Esophagus squamous epithelium (tissue), 5 donors: ENCODE measurements at regions not wholly inside any gene's neighbourhood (a gene's known extent, or its start where the extent isn't known, plus 50 kb on each side); places are given as distances from the start of the nearest gene placed in this dataset.

Experiments used
- DNase-seq: peaks from one replicate; lab custom pipeline; 2025; lab: John Stamatoyannopoulos, UW
- H3K27ac ChIP-seq, 4 donors: fragments of 200-600 bp; sonication (generic); one replicate each; pipeline ENCODE4 v1.5.1; 2016 to 2019; ENCODE audit warnings: mild to moderate bottlenecking in 1 of 4
- H3K27me3 ChIP-seq, 4 donors: fragments of 200-600 bp; sonication (generic); 1 replicate in 3 of 4; 2 replicates in 1 of 4; pipeline versions ENCODE4 v1.5.1 to v1.6.0; 2017 to 2021; ENCODE audit warnings: antibody characterized with exemption in 1 of 4
- H3K36me3 ChIP-seq, 3 donors: fragments of 200-600 bp; sonication (generic); one replicate each; pipeline ENCODE4 v1.5.1; 2016 to 2019
- H3K4me1 ChIP-seq, 3 donors: fragments of 200-600 bp; sonication (generic); one replicate each; pipeline ENCODE4 v1.5.1; 2017 to 2019
- H3K4me3 ChIP-seq, 4 donors: fragments of 200-600 bp; sonication (generic); 1 replicate in 3 of 4; 2 replicates in 1 of 4; pipeline ENCODE4 v1.5.1; 2016 to 2019; ENCODE audit warnings: mild to moderate bottlenecking in 2 of 4, moderate library complexity in 1 of 4
- H3K9me3 ChIP-seq, 3 donors: fragments of 200-600 bp; sonication (generic); one replicate each; pipeline ENCODE4 v1.5.1; 2016 to 2019
- CTCF ChIP-seq, 6 experiments: fragments of 450-650 bp in 4 of 6; fragments of 200-600 bp in 2 of 6; sonication (generic) in 2 of 6; IDR thresholded peaks; one replicate each; pipeline ENCODE4 v1.5.1; 2016 to 2019; ENCODE audit warnings: antibody characterized with exemption in 6 of 6, mild to moderate bottlenecking in 4 of 6, moderate library complexity in 4 of 6
- POLR2A ChIP-seq, 4 donors: fragments of 450-650 bp; IDR thresholded peaks; one replicate each; pipeline ENCODE4 v1.6.1; 2017; ENCODE audit warnings: antibody characterized with exemption in 4 of 4, mild to moderate bottlenecking in 4 of 4, moderate library complexity in 3 of 4
- WGBS, 2 donors: methylation state at CpG; one replicate each; pipeline ENCODE4 v1.1.5; 2018; 5-methylcytosine and 5-hydroxymethylcytosine counted together
- intact Hi-C: fragments of 100-400 bp; cut with DNase I; formaldehyde crosslinking; loops from one replicate; pipeline ENCODE4 v1.15.0; 2022
- donor health status: DM: yes; HTN: yes; CAD: no.

- H3K36me3 ChIP-seq, result no peaks in the 10 kb centered on the region
- no peak for TF ChIP-seq POLR2A (IDR thresholded peaks at IDR 0.05)
- TF ChIP-seq CTCF (IDR thresholded peaks at IDR 0.05), result no peak
- H3K4me3 ChIP-seq, result no peak overlapping the region
- H3K4me1 ChIP-seq, result peaks cover 0 to 49% (median 21%) of the 10 kb centered on the region in 3 donors
- no peaks in the 10 kb centered on the region for H3K27me3 ChIP-seq
- no peaks in the 10 kb centered on the region for H3K9me3 ChIP-seq
- DNase-seq, result no peak
- H3K27ac ChIP-seq, result peak overlapping the region in 3 of 4 donors; percentile 7 to 52 (median 26)
- WGBS, 2 donors, result 19 to 20% methylated on average over 3 of the region's 3 CpGs
- intact Hi-C loops, result no loop called here
These were observed 141.0 kb upstream of the TMTC4 start for GRCh38 chr13:100815476-100816046.

- 45 to 65% methylated on average over 2 of the region's 2 CpGs for WGBS, 2 donors
- Histone ChIP-seq H3K36me3 (no peaks in the 10 kb centered on the region), H3K9me3 (no peaks in the 10 kb centered on the region), H3K4me1 (peaks cover 0 to 36% (median 18%) of the 10 kb centered on the region in 3 donors), H3K27me3 (no peaks in the 10 kb centered on the region), H3K4me3 (no peak overlapping the region), H3K27ac (no peak overlapping the region)
- intact Hi-C loops, result no loop called here
- no peak for DNase-seq
- no peak for TF ChIP-seq POLR2A (IDR thresholded peaks at IDR 0.05)
- TF ChIP-seq CTCF (IDR thresholded peaks at IDR 0.05), result no peak
These were observed 138.5 kb upstream of the TMTC4 start for GRCh38 chr13:100812982-100813584.

GRCh38 chr13:100811928-100812327, 137.3 kb upstream of the TMTC4 start:
- H3K36me3 ChIP-seq, result no peaks in the 10 kb centered on the region
- H3K27me3 ChIP-seq, result no peaks in the 10 kb centered on the region
- 77 to 80% methylated on average over 2 of the region's 2 CpGs for WGBS, 2 donors
- TF ChIP-seq CTCF (IDR thresholded peaks at IDR 0.05) (no peak), POLR2A (IDR thresholded peaks at IDR 0.05) (no peak)
- intact Hi-C loops, result no loop called here
- DNase-seq, result no peak
- H3K4me3 ChIP-seq, result no peak overlapping the region
- no peaks in the 10 kb centered on the region for H3K9me3 ChIP-seq
- H3K4me1 ChIP-seq, result peaks cover 0 to 36% (median 18%) of the 10 kb centered on the region in 3 donors
- no peak overlapping the region for H3K27ac ChIP-seq

- Histone ChIP-seq H3K36me3 (no peaks in the 10 kb centered on the region), H3K4me1 (peaks cover 0 to 30% (median 18%) of the 10 kb centered on the region in 3 donors), H3K27ac (no peak overlapping the region), H3K27me3 (no peaks in the 10 kb centered on the region), H3K9me3 (no peaks in the 10 kb centered on the region), H3K4me3 (no peak overlapping the region)
- TF ChIP-seq CTCF (IDR thresholded peaks at IDR 0.05), result no peak
- intact Hi-C loops, result no loop called here
- WGBS, 2 donors, result 71 to 77% methylated on average over 14 of the region's 14 CpGs
- DNase-seq, result no peak
These were observed 136.7 kb upstream of the TMTC4 start for GRCh38 chr13:100811024-100811865.

GRCh38 chr13:100810481-100810880, 135.9 kb upstream of the TMTC4 start:
- DNase-seq, result no peak
- Histone ChIP-seq H3K27ac (no peak overlapping the region), H3K36me3 (no peaks in the 10 kb centered on the region), H3K27me3 (no peaks in the 10 kb centered on the region), H3K4me3 (no peak overlapping the region), H3K4me1 (peaks cover 0 to 22% (median 13%) of the 10 kb centered on the region in 3 donors), H3K9me3 (no peaks in the 10 kb centered on the region)
- intact Hi-C loops, result no loop called here
- 74 to 76% methylated on average over 3 of the region's 3 CpGs for WGBS, 2 donors
- TF ChIP-seq POLR2A (IDR thresholded peaks at IDR 0.05) (no peak), CTCF (IDR thresholded peaks at IDR 0.05) (no peak)
